Epithelial cell of esophagus (primary cell): ENCODE measurements at regions not wholly inside any gene's neighbourhood (a gene's known extent, or its start where the extent isn't known, plus 50 kb on each side); places are given as distances from the start of the nearest gene placed in this dataset.

Experiments used
- DNase-seq: peaks from one replicate; pipeline ENCODE4 v3.0.0; 2010; ENCODE audit warnings: low read depth
- H3K4me3 ChIP-seq: 2 replicates; pipeline ENCODE4 v1.5.1; 2011; ENCODE audit warnings: mild to moderate bottlenecking, low read length, control low read depth
- CTCF ChIP-seq: IDR thresholded peaks from 2 replicates; pipeline ENCODE4 v1.5.1; 2011; ENCODE audit warnings: low read depth, mild to moderate bottlenecking, low read length, control low read depth, inconsistent platforms; ENCODE audit not compliant: insufficient read depth; ENCODE audit errors: missing control alignments

- H3K4me3 ChIP-seq = no peak overlapping the region
- TF ChIP-seq CTCF = no peak
- DNase-seq = no peak
Observed at GRCh38 chr2:79428745-79429144, 84.1 kb upstream of the CTNNA2 start.

- no peak overlapping the region for H3K4me3 ChIP-seq
- no peak for TF ChIP-seq CTCF
- no peak for DNase-seq
Observed at GRCh38 chr2:79414690-79415089, 98.2 kb upstream of the CTNNA2 start.

GRCh38 chr2:79394485-79394859 is 118.4 kb upstream of the CTNNA2 start:
- H3K4me3 ChIP-seq = no peak overlapping the region
- no peak for DNase-seq
- no peak for TF ChIP-seq CTCF

- no peak for TF ChIP-seq CTCF
- H3K4me3 ChIP-seq = no peak overlapping the region
- no peak for DNase-seq
Observed at GRCh38 chr2:79393806-79394484, 118.9 kb upstream of the CTNNA2 start.

GRCh38 chr2:79393107-79393685 is 119.7 kb upstream of the CTNNA2 start:
- DNase-seq = no peak
- no peak overlapping the region for H3K4me3 ChIP-seq
- no peak for TF ChIP-seq CTCF

- H3K4me3 ChIP-seq = no peak overlapping the region
- DNase-seq = no peak
- TF ChIP-seq CTCF = no peak
Observed at GRCh38 chr2:79389481-79389880, 123.4 kb upstream of the CTNNA2 start.

GRCh38 chr2:79388024-79388423 is 124.8 kb upstream of the CTNNA2 start:
- H3K4me3 ChIP-seq = no peak overlapping the region
- no peak for DNase-seq
- TF ChIP-seq CTCF = no peak
